ELF-1 (cell line): ENCODE measurements at regions not wholly inside any gene's neighbourhood (a gene's known extent, or its start where the extent isn't known, plus 50 kb on each side); places are given as distances from the start of the nearest gene placed in this dataset.
"Not testable (repeated sequence)": the region's sequence is repeated elsewhere in the genome, so short reads cannot be mapped to it uniquely, and the experiment has no call there.

Source experiments
- DNase-seq: peaks from one replicate; pipeline ENCODE4 v3.0.0-alpha.2; 2016; ENCODE audit warnings: low read depth, low spot score

DNA sequence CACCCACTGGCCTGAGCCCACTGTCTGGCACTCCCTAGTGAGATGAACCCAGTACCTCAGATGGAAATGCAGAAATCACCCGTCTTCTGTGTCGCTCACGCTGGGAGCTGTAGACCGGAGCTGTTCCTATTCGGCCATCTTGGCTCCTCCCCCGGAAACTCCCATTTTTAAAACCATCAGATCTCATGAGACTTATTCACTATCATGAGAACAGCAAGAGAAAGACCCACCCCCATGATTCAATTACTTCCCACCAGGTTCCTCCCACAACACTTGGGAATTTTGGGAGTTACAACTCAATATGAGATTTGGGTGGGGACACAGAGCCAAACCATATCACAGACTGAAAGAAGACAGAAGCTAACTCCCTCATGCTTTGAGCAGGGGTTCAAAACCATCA lies 134.5 kb downstream of the SLC39A8 start:
- not testable (repeated sequence) for DNase-seq

DNA sequence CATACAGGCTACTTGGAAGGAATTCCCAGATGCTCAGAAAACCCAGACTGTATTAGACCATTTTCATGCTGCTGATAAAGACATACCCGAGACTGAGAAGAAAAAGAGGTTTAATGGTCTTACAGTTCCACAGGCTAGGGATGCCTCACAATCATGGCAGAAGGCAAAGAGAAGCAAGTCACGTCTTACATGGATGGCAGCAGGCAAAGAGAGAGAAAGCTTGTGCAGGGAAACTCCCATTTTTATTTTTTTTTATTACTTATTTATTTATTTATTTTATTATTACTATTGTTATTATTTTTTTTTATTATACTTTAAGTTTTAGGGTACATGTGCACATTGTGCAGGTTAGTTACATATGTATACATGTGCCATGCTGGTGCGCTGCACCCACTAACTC lies 140.6 kb downstream of the SLC39A8 start:
- DNase-seq = not testable (repeated sequence)

DNA sequence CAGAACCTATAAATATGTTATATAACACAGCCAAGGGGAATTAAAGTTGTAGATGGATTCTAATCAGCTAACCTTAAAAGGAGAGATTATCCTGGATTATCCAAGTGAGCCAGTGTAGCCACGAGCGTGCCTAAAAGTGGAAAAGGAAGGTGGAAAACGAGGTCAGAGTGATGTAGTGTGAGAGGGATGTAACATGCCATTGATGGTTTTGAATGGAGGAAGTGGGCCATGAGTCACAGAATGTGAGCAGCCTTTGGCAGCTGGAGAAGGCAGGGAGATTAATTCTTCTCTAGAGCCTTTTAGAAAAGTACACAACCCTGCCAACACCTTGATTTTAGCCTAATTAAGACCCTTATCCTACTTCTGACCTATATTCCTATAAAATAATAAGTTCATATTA lies 149.1 kb downstream of the SLC39A8 start:
- peak; percentile 6 for DNase-seq

DNA sequence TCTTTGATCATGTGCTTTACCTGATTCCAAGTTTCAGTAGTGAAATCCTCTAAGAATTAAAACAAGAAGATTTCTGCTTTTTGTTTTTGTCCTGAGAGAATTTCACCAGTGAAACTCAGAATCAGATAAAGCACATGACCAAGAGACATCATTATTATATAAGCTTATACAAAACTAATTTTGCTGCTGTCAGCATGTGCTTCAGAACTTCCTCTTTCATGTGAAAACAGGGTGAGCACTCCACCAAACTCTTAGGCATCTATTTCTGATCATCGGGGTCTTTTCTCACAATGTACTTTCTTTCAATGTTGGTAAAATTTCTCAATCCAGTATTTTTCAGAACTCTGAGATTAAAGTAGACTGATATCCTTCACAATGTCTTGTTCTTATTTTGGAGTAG lies 152.1 kb downstream of the SLC39A8 start:
- no peak for DNase-seq

DNA sequence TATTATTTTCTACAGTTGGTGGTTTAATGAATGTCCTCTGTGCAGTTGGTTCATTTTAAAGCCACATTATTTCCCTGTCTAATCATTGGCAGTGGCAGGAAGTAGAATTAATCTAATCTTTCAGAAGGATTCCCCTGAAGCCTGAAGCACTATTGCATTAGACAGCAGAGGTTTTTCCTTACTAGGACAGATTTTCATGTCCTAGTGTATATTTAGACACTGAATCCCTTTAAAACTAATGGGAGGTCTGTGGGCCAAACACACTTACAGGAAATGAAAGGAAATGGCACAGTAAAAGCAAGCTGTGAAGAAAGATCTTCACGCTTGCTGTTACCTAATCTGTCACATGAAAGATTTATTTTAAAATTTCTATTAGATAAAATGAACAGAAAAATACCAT lies 165.2 kb downstream of the SLC39A8 start:
- DNase-seq = no peak

DNA sequence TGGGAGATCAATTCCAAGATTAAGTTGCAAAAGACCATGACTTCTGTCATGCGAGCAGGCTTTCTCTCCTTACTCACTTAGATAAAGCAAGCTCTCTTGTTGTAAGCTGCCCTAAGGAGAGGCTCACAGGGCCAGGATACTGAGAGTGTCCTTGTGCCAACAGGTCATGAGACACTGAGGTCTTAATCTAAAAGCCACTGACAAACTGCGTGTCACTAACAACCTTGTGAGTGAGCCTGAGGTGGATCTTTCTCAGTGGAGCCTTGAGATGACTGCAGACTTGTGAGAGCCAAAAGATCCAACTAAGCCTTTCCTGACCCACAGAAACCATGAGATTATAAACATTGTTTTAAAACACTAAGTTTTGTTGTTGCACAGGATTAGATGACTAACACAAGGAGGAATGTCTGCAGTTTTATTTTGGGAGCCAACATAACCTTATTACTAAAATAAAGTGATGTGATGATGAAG lies 170.5 kb downstream of the SLC39A8 start:
- no peak for DNase-seq

DNA sequence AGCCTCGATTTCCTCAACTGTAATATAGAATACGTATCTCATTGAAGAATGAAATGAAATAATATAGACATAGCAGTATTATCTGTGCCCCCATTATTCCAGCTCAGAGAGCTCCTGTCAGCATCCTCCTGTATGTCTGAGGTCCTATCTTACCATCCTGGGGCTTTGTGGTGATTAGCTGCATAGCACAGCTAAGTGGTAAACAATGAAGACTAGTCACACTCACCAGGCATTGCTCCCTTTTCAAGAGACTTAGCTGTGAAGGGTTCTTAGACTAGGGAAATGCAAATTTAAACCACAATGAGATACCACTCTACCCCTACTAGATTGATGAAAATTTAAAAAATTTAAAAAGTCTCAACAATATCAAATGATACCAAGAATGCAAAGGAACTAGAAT lies 172.9 kb downstream of the SLC39A8 start:
- no peak for DNase-seq

DNA sequence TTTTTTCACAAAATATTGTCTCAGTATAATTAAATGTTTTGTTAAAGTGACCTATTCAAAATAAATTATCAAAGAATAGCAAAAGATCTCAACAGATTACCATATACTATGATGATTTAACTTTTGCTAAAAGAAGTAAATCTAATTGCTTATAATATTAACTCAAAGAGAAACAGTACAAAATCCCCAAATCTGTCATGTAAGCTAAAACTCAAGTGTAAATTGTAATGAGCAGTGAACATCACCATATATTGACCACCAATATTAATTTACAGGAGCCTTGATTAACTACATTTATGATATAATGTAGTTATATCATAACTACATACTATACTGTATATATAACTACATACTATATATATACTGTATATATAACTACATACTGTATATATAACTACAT lies 174.4 kb downstream of the SLC39A8 start:
- no peak for DNase-seq

DNA sequence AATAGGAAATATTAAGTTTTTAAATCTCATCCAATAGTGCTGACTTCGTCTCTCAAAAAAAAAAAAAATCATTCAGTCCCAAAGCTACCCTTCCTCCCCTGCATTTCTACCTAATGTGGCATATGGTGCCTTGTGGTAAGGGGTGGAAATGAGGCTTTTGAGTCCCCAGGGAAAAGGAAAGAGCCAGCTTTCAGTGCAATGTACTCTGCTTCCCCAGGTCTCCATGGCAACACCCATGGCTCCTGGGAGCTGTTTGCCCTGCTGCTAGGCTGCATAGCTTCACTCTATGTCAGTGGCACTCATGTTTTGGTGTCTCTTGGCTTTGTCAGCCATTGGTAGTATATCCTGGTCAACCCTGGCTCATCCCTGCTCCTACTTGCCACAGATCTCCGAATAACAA lies 175.9 kb downstream of the SLC39A8 start:
- peak; percentile 32 for DNase-seq

DNA sequence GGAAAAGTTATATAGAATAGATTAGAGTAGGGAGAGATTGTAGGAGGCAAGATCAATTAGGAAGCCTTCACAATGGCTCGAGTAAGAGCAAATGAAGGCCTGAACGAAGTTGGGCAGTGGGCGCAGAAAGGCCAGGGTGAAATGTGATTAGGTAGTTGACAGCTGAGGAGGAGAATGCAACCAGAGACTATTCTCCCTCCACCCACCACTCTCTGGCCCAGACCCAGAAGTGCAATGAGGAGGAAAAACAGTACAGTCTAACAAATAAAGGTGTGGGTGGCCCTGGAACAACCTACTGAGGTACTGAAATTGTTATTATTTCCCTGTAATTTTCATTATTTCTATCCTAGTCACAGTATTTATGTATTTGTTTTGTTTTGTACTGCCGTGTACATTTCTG lies 176.7 kb downstream of the SLC39A8 start:
- DNase-seq = no peak

DNA sequence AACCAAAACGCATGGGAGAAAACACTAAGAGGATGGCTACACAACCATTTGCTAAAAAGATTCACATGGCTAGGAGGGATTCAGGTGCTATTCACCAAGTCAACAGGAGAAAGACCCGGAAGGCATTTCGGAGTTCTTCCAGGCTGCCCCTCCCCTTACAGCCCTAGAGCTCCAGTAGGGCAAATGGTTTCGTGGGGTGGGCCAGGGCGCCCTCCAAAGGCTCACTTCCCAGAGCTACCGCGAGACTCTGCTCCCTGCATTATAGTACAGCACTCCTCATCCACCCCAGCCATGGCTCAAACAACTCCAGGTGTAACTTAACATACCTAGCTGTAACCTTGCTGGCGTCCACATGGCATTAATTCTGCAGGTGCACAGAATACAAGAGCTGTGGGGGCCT lies 179.7 kb downstream of the SLC39A8 start:
- no peak for DNase-seq

DNA sequence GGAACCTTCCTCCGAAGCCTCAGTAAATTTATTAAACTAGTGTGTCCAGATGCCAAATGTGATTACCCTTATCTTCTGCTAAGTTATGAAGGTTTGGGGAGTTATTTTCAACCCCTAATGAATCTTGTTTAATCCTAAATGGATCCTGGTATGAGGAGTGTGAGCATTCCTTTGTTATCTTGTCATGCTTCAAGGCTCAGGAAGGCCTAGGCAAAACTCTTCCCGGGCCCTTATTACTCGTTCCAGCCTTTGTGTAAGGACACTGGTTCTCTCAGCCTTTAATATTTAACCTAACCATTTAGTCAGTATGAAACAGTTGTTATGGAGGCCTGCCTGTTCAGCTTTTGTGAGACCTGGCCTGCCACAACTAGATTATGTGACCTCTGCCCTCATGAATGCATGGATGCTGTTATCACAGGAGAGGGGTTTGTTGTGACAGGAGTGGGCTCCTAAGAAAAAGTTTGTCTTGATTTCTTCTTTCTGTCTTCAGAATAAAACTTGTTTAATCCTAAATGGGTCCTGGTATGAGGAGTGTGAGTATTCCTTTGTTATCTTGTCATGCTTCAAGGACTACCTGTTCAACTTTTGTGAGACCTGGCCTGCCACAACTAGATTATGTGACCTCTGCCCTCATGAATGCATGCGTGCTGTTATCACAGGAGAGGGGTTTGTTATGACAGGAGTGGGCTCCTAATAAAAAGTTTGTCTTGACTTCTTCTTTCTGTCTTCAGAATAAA lies 181.7 kb downstream of the SLC39A8 start:
- DNase-seq = peak; percentile 45

DNA sequence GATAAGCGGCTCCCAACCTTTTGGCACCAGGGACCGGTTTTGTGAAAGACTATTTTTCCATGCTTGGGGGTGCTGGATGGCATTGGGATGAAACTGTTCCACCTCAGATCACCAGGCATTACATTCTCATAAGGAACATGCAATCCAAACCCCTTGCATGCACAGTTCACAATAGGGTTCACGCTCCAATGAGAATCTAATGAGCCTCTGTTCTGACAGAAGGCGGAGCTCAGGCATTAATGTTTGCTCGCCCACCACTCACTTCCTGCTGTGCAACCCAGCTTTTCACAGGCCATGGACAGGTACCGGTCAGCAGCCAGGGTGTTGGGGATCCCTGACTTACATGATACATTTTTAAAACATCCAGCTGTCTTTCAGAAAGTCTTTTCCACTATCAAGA lies 187.3 kb downstream of the SLC39A8 start:
- DNase-seq = no peak

DNA sequence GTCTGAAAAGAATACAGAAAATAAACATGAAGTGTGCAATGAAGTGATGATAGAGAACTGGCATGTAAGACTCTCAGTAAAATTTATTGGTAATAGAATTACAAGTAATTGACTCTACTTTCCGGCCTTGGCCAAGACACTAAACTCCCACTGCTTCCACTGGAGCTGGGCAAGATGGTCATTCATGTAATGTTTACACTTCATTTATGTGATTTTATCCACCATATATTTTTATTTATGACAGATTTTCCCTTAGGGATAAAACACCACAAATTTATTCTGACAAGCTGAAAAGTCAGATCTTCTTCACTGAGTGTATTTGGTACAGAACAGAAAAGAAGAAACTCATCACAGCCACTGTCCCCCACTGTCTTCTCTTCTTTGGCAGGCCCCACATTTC lies 191.9 kb downstream of the SLC39A8 start:
- DNase-seq = no peak

DNA sequence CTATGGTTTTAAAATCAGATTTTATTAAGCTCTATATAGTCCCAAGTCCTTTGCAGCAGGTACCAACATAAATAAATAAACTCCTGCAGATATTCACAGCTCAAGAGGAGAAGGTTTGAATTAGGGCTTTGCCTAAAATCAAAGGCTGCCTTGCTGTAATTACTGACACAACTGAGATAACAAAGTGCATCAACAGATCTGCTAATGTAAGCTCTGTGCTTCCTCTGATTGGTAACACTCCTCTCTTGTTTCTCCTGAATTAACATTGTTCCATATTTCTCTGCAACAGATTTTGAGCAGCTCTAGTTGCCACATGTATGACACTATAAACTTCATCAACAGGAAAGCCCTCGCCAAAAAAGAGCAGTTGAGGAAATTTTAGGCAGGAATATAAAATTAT lies 193.6 kb downstream of the SLC39A8 start:
- no peak for DNase-seq

DNA sequence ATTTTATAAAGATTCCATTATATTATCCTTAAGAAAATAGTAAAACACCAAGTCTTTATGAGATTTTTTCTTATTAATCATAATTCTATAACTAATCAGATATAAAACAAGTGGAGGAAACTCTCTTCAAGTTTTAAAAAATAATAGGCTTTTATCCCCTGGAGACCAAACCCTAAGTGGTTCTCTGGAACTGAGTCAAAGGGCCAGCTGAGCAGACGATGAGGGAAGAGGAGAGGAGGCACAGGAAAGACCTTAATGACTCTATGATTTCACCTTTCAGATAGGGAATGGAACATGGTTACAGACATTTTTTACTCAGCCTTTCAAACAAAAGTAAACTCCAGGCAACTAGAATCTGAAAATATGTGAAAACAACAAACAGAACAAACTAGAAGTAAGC lies 201.8 kb downstream of the SLC39A8 start:
- no peak for DNase-seq

DNA sequence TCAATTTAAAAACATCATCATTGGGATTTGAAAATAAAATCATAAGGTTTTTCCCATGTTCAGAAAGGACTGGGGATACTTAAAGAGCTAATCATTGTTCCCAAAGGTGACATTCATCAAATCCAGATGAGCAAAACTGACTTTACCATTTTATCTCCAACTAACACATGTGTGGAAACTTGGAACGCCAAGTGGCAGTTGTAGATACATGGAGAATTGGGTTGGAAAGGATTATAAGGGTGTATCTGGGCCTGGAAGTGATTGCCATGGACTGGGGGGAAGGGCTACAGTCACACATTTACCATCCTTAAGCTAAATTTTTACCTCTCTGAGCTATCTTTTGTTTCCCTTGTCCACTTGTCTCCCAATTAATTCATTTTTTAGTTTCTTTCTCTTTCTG lies 203.4 kb downstream of the SLC39A8 start:
- DNase-seq = no peak

DNA sequence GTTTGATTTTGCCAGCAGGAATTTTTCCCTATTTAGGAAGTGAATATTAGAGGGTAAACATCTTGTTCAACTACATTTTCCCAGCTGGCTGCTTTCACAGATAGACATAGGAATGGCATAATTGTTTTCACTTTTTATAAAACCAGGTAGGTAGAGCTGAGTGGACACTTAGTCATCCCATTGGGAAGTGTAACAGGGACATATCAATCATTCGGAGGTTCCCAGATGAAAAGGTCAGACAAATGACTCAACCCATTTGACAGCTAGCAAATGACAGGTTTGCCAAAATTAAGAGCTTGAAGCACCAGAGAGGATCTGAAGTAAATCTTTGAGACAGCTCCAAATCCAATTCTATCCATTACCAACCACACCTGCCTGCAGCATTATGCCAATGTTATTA lies 205.3 kb downstream of the SLC39A8 start:
- DNase-seq = no peak

DNA sequence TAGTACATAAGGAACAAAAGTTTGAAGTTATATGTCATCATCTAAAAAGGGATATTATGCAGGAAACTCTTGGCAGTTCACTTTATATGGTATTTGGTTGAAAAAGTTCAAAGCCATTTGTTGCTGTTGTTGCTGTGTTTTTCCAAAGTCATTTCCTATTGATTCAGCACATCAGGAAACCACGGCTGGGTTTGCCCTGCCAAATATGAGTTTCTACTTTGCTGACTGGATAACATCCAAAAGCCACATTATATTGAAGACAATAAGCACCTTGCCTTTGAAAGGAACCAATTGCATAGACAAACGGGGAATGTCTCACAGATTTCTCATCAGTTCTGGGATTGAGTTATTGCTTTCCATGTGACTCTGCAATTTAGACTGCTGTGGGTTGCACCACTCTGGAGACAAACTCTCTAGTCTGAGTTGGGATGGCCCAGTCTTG lies 206.1 kb downstream of the SLC39A8 start:
- DNase-seq = no peak

DNA sequence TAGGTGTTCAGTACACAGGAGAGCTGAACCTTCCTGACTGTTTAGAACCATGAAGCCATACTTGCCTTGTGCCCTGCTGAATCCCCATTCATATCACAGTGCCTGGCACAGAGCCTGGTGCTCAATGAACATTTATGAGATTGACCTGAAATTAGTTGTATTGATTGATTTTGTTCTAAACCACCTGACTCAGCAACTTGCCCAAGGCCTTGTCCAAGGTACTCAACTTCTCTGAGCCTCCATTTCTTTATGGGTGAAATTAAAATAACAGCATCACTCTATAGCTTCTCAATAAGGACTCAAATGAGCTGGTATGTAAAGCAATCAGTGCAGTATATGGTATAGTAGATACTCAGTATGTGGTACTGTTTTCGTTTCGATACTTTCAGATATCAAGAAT lies 208.1 kb downstream of the SLC39A8 start:
- no peak for DNase-seq

DNA sequence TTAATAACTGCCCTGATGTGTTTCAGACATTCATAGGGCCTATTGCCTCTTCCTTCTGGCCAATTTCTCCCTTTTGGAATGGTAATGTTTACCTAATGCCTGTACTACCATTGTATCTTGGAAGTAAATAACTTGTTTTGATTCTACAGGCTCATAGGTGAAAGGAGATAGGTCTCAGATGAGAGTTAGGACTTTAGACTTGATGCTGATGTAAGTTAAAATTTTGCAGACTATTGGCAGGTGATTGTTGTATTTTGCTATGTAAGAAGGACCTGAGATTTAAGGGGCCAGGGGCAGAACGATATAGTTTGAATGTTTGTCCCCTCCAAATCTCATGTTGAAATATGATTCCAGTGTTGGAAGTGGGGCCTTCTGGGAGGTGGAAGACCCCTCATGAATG lies 215.5 kb downstream of the SLC39A8 start:
- no peak for DNase-seq
